SK-N-MC (cell line): ENCODE measurements at regions not wholly inside any gene's neighbourhood (a gene's known extent, or its start where the extent isn't known, plus 50 kb on each side); places are given as distances from the start of the nearest gene placed in this dataset.

Source experiments
- DNase-seq: peaks from one replicate; pipeline ENCODE4 v3.0.0-alpha.2; 2011; ENCODE audit warnings: low read depth, low spot score
- H3K27ac ChIP-seq: fragments of 200-600 bp; sonication (generic); 2 replicates; pipeline ENCODE4 v1.5.1; 2016; ENCODE audit warnings: mixed run types
- H3K36me3 ChIP-seq: fragments of 200-600 bp; sonication (generic); 2 replicates; pipeline ENCODE4 v1.6.1; 2017; ENCODE audit warnings: antibody characterized with exemption, low read length, mixed read lengths; ENCODE audit not compliant: insufficient read depth
- H3K4me3 ChIP-seq: fragments of 200-600 bp; sonication (generic); 2 replicates; pipeline ENCODE4 v1.5.1; 2016
- H3K9ac ChIP-seq: fragments of 200-600 bp; sonication (generic); 2 replicates; pipeline ENCODE4 v1.8.0; 2017; ENCODE audit warnings: mixed run types, mixed read lengths; ENCODE audit not compliant: insufficient read length
- H3K9me3 ChIP-seq: fragments of 200-600 bp; sonication (generic); 2 replicates; pipeline ENCODE4 v1.6.1; 2017; ENCODE audit warnings: low read depth, mild to moderate bottlenecking, antibody characterized with exemption, low read length, moderate library complexity, mixed read lengths
- EZH2 ChIP-seq: fragments of 200-600 bp; sonication (generic); IDR thresholded peaks from one replicate; pipeline ENCODE4 v1.6.1; 2017; ENCODE audit warnings: antibody characterized with exemption
- FOXP2 ChIP-seq: optimal IDR thresholded peaks from 2 replicates; pipeline ENCODE3; 2011; ENCODE audit warnings: mild to moderate bottlenecking, moderate library complexity; ENCODE audit not compliant: insufficient read depth; ENCODE audit errors: extremely low read length, control extremely low read depth
- POLR2AphosphoS5 ChIP-seq: IDR thresholded peaks from 2 replicates; pipeline ENCODE4 v1.6.1; 2012; ENCODE audit warnings: mild to moderate bottlenecking, low read depth, low read length, borderline replicate concordance

DNA sequence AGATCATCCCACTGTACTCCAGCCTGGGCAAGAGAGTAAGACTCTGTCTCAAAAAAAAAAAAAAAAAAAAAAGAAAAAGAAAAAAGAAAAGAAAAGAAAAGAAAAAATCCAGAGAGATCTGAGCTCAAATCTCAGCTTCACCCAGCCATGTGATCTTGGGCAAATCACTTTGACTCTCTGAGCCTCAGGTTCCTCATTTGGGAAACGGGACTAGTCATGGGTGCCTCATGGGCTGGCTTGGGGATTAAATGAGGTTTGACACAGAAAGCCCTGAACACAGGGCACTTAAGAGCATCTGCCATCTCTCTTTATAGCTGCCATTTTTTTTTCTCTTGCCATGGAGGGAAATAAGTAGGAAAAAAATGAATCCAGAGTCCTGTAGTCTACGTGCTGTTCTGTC lies 86.2 kb upstream of the MYL2 start:
- Histone ChIP-seq H3K4me3 (no peak overlapping the region), H3K9ac (no peak overlapping the region), H3K36me3 (no peaks in the 10 kb centered on the region), H3K27ac (no peak overlapping the region), H3K9me3 (no peaks in the 10 kb centered on the region)
- TF ChIP-seq FOXP2 (no peak), POLR2AphosphoS5 (no peak), EZH2 (no peak)
- no peak for DNase-seq

DNA sequence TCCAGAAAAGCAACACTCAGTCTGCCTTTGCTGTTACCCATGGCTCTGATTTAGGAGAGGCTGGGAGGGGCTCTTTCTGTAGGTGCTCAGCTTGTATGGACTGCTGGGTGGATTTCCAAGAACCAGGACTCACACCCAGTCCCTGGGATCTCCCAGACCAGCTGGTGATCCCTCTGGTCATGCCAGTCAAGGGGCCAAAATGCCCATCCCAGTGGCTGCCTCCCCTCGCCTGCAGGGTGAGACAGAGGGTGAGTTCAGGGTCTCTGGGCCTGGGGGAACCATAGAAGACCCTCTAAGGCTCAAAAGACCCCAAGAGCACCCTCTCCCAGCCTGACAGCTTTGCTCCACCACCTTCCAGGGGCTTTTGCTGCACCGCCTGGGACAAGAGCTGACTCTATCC lies 78.6 kb upstream of the MYL2 start:
- Histone ChIP-seq H3K4me3 (no peak overlapping the region), H3K9ac (no peak overlapping the region), H3K27ac (no peak overlapping the region), H3K9me3 (peaks cover 13% of the 10 kb centered on the region; the same call in 1 of the 2 replicates), H3K36me3 (no peaks in the 10 kb centered on the region)
- DNase-seq, result no peak
- TF ChIP-seq FOXP2 (no peak), EZH2 (no peak), POLR2AphosphoS5 (no peak)

- no peak overlapping the region for H3K4me3 ChIP-seq
- no peak overlapping the region for H3K27ac ChIP-seq
- DNase-seq, result no peak
- H3K9me3 ChIP-seq, result peaks cover 13% of the 10 kb centered on the region; the same call in 1 of the 2 replicates
- H3K36me3 ChIP-seq, result no peaks in the 10 kb centered on the region
- no peak overlapping the region for H3K9ac ChIP-seq
- no peak for TF ChIP-seq EZH2
- no peak for TF ChIP-seq FOXP2
- TF ChIP-seq POLR2AphosphoS5, result no peak
Observed at GRCh38 chr12:110998165-110998564, 77.8 kb upstream of the MYL2 start.

GRCh38 chr12:110996415-110996814 lies 76.0 kb upstream of the MYL2 start:
- H3K9ac ChIP-seq, result no peak overlapping the region
- TF ChIP-seq POLR2AphosphoS5 (no peak), EZH2 (no peak), FOXP2 (no peak)
- H3K27ac ChIP-seq, result no peak overlapping the region
- no peak overlapping the region for H3K4me3 ChIP-seq
- DNase-seq, result no peak
- no peaks in the 10 kb centered on the region for H3K36me3 ChIP-seq
- H3K9me3 ChIP-seq, result peaks cover 13% of the 10 kb centered on the region; the same call in 1 of the 2 replicates

- no peak overlapping the region for H3K27ac ChIP-seq
- H3K4me3 ChIP-seq, result no peak overlapping the region
- no peaks in the 10 kb centered on the region for H3K36me3 ChIP-seq
- DNase-seq, result no peak
- peaks cover 13% of the 10 kb centered on the region; the same call in 1 of the 2 replicates for H3K9me3 ChIP-seq
- H3K9ac ChIP-seq, result no peak overlapping the region
- TF ChIP-seq EZH2 (no peak), POLR2AphosphoS5 (no peak), FOXP2 (no peak)
Observed at GRCh38 chr12:110995615-110996014, 75.2 kb upstream of the MYL2 start.

DNA sequence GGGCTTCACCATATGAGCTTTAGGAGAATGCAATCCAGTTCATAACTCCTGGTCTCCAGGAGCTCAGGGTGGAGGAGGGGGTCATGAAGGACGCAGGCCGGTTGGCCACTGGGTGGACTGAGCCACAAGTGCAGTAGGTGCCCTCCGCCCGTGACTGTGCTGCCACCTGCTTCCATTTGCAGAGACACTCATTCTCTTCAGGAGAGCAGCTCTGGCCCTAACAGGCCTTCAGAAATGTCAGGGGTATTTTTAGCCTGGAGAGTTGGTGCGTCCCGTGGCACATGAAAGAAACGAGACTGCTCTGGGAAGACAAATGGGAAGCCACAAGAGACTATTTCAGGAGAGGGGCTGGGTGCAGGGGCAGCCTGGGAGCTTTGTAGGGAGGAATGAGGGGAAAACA lies 74.6 kb upstream of the MYL2 start:
- Histone ChIP-seq H3K36me3 (no peaks in the 10 kb centered on the region), H3K9me3 (peaks cover 13% of the 10 kb centered on the region; the same call in 1 of the 2 replicates), H3K4me3 (no peak overlapping the region), H3K27ac (no peak overlapping the region), H3K9ac (no peak overlapping the region)
- no peak for TF ChIP-seq POLR2AphosphoS5
- no peak for DNase-seq

- no peak overlapping the region for H3K27ac ChIP-seq
- no peak overlapping the region for H3K9ac ChIP-seq
- TF ChIP-seq FOXP2 (no peak), POLR2AphosphoS5 (no peak), EZH2 (no peak)
- peaks cover 7% of the 10 kb centered on the region; the same call in 1 of the 2 replicates for H3K9me3 ChIP-seq
- no peak for DNase-seq
- H3K4me3 ChIP-seq, result no peak overlapping the region
- no peaks in the 10 kb centered on the region for H3K36me3 ChIP-seq
Observed at GRCh38 chr12:110993434-110993833, 73.1 kb upstream of the MYL2 start.

DNA sequence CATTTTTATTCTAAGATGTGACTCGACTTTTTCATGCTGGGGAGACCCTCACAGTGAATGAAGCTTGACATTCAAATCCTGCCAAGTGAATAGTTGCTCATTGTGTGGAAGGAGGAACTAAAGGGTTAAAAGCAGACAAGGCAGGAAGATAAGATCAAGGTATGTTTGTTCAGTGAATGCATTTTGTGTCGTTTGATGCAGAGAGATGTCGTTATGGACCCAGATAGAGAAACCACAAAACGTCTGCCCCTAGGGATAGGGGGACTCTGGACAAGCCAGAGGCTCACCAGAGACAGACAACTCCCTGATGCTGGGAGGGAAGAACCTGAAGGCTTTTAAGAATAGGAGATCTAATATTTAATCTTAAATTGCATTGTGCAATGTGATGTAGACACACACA lies 72.5 kb upstream of the MYL2 start:
- Histone ChIP-seq H3K9me3 (0 out of 2 replicates have a peak, but pooled peaks cover 2% of the 10 kb centered on the region), H3K36me3 (no peaks in the 10 kb centered on the region), H3K27ac (no peak overlapping the region), H3K9ac (no peak overlapping the region), H3K4me3 (no peak overlapping the region)
- DNase-seq, result no peak
- TF ChIP-seq EZH2 (no peak), POLR2AphosphoS5 (no peak), FOXP2 (no peak)

- TF ChIP-seq POLR2AphosphoS5, result no peak
- no peak for TF ChIP-seq FOXP2
- TF ChIP-seq EZH2, result no peak
- no peak overlapping the region for H3K27ac ChIP-seq
Observed at GRCh38 chr12:110983811-110984210, 63.4 kb upstream of the MYL2 start.

More at GRCh38 chr12:110983811-110984210, 63.4 kb upstream of the MYL2 start:
- Histone ChIP-seq H3K9me3 (no peaks in the 10 kb centered on the region), H3K9ac (no peak overlapping the region), H3K36me3 (no peaks in the 10 kb centered on the region), H3K4me3 (no peak overlapping the region)
- DNase-seq, result no peak
